ENCODE measurements at regions not wholly inside any gene's neighbourhood (a gene's known extent, or its start where the extent isn't known, plus 50 kb on each side); places are given as distances from the start of the nearest gene placed in this dataset.
"Not testable (repeated sequence)": the region's sequence is repeated elsewhere in the genome, so short reads cannot be mapped to it uniquely, and the experiment has no call there.

DNA sequence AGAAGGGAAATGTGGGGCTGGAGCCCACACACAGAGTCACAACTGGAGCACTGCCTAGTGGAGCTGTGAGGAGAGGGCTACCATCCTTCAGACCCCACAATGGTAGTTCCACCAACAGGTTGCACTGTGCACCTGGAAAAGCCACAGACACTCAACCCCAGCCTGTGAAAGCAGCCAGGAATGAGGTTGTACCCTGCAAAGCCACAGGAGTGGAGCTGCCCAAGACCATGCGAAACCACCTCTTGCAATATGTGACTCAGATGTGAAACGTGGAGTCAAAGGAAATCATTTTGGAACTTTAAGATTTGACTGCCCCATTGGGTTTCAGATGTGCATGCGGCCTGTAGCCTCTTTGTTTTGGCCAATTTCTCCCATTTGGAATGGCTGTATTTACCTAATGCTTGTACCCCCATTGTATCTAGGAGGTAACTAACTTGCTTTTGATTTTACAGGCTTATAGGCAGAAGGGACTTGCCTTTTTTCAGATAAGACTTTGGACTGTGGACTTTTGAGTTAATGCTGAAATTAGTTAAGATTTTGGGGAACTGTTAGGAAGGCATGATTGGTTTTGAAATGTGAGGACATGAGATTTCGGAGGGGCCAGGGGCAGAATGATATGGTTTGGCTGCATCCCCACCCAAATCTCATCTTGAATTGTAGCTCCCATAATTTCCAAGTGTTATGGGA is 348.9 kb upstream of the RPS23 start:
- TF ChIP-seq, protein P1, sequence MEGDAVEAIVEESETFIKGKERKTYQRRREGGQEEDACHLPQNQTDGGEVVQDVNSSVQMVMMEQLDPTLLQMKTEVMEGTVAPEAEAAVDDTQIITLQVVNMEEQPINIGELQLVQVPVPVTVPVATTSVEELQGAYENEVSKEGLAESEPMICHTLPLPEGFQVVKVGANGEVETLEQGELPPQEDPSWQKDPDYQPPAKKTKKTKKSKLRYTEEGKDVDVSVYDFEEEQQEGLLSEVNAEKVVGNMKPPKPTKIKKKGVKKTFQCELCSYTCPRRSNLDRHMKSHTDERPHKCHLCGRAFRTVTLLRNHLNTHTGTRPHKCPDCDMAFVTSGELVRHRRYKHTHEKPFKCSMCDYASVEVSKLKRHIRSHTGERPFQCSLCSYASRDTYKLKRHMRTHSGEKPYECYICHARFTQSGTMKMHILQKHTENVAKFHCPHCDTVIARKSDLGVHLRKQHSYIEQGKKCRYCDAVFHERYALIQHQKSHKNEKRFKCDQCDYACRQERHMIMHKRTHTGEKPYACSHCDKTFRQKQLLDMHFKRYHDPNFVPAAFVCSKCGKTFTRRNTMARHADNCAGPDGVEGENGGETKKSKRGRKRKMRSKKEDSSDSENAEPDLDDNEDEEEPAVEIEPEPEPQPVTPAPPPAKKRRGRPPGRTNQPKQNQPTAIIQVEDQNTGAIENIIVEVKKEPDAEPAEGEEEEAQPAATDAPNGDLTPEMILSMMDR (conservative IDR thresholded peaks at IDR 0.05; ENCODE audit: low read length), result not testable (repeated sequence)
- TF ChIP-seq EZH2phosphoT487 (IDR thresholded peaks at IDR 0.05; ENCODE audit: borderline replicate concordance, low read depth, low read length), result not testable (repeated sequence)
